ENCODE measurements at regions not wholly inside any gene's neighbourhood (a gene's known extent, or its start where the extent isn't known, plus 50 kb on each side); places are given as distances from the start of the nearest gene placed in this dataset.
A peak's percentile ranks its signal among the peaks of the same experiment; 100 is the strongest.

- DNase-seq (ENCODE audit: low spot score) = no peak
Measured at GRCh38 chr13:73616861-73617260, 517.3 kb downstream of the KLF12 start.

- DNase-seq (ENCODE audit: low spot score) = no peak
Measured at GRCh38 chr13:73610799-73611592, 523.2 kb downstream of the KLF12 start.

GRCh38 chr13:73608711-73609485 lies 525.3 kb downstream of the KLF12 start:
- DNase-seq (ENCODE audit: low spot score) = no peak

GRCh38 chr13:73608157-73608516 lies 526.1 kb downstream of the KLF12 start:
- DNase-seq (ENCODE audit: low spot score) = no peak

GRCh38 chr13:73607489-73608156 lies 526.6 kb downstream of the KLF12 start:
- DNase-seq (ENCODE audit: low spot score) = no peak

- DNase-seq (ENCODE audit: low spot score) = no peak
Measured at GRCh38 chr13:73603646-73604045, 530.6 kb downstream of the KLF12 start.

- DNase-seq (ENCODE audit: low spot score) = peak; percentile 24
Measured at GRCh38 chr13:73602295-73602694, 531.9 kb downstream of the KLF12 start.

- DNase-seq (ENCODE audit: low spot score) = no peak
Measured at GRCh38 chr13:73601708-73602107, 532.5 kb downstream of the KLF12 start.

- DNase-seq (ENCODE audit: low spot score) = no peak
Measured at GRCh38 chr13:73599232-73600128, 534.7 kb downstream of the KLF12 start.

- DNase-seq (ENCODE audit: low spot score) = no peak
Measured at GRCh38 chr13:73598020-73598712, 536.0 kb downstream of the KLF12 start.

- DNase-seq (ENCODE audit: low spot score) = no peak
Measured at GRCh38 chr13:73596382-73596781, 537.6 kb downstream of the KLF5 start.

- DNase-seq (ENCODE audit: low spot score) = no peak
Measured at GRCh38 chr13:73593199-73593765, 534.5 kb downstream of the KLF5 start.

- DNase-seq (ENCODE audit: low spot score) = no peak
Measured at GRCh38 chr13:73591861-73592260, 533.1 kb downstream of the KLF5 start.

- DNase-seq (ENCODE audit: low spot score) = no peak
Measured at GRCh38 chr13:73590795-73591194, 532.0 kb downstream of the KLF5 start.

- DNase-seq (ENCODE audit: low spot score) = no peak
Measured at GRCh38 chr13:73585236-73585635, 526.4 kb downstream of the KLF5 start.

- DNase-seq (ENCODE audit: low spot score) = no peak
Measured at GRCh38 chr13:73583331-73583730, 524.5 kb downstream of the KLF5 start.

- DNase-seq (ENCODE audit: low spot score) = no peak
Measured at GRCh38 chr13:73580513-73581267, 521.9 kb downstream of the KLF5 start.

GRCh38 chr13:73579574-73580274 lies 520.9 kb downstream of the KLF5 start:
- no peak for DNase-seq (ENCODE audit: low spot score)

GRCh38 chr13:73578251-73578875 lies 519.6 kb downstream of the KLF5 start:
- DNase-seq (ENCODE audit: low spot score) = peak; percentile 48

All from COLO829 (cell line).